Fibroblast of lung (primary cell): ENCODE measurements at regions not wholly inside any gene's neighbourhood (a gene's known extent, or its start where the extent isn't known, plus 50 kb on each side); places are given as distances from the start of the nearest gene placed in this dataset.
A peak's percentile ranks its signal among the peaks of the same experiment; 100 is the strongest.

Experiments
- DNase-seq, 2 donors: peaks; one replicate each; pipeline versions ENCODE4 v3.0.0 to v3.0.0-alpha.2; 2010; ENCODE audit warnings: low read depth in 2 of 2
- H2AFZ ChIP-seq: 2 replicates; pipeline ENCODE4 v1.5.1; 2012; ENCODE audit warnings: low read length, control low read depth, inconsistent platforms
- H3K27ac ChIP-seq: 2 replicates; pipeline ENCODE4 v1.5.1; 2011; ENCODE audit warnings: low read length, control low read depth; ENCODE audit not compliant: insufficient read depth
- H3K27me3 ChIP-seq: 2 replicates; pipeline ENCODE4 v1.5.1; 2011; ENCODE audit warnings: mild to moderate bottlenecking, low read length; ENCODE audit not compliant: control insufficient read depth, insufficient read depth
- H3K36me3 ChIP-seq: 2 replicates; pipeline ENCODE4 v1.5.1; 2011; ENCODE audit warnings: low read length; ENCODE audit not compliant: control insufficient read depth, insufficient read depth
- H3K4me1 ChIP-seq: 2 replicates; pipeline ENCODE4 v1.5.1; 2011; ENCODE audit warnings: low read length; ENCODE audit not compliant: control insufficient read depth, insufficient read depth; ENCODE audit errors: extremely low read depth
- H3K4me2 ChIP-seq: 2 replicates; pipeline ENCODE4 v1.5.1; 2011; ENCODE audit warnings: low read length, control low read depth; ENCODE audit not compliant: insufficient read depth; ENCODE audit errors: extremely low read depth
- H3K4me3 ChIP-seq, 4 experiments: fragments of 200-600 bp in 1 of 4; sonication (generic) in 1 of 4; replicated peaks in 1 of 4; 2 replicates each; pipeline ENCODE4 v1.5.1; 2011 to 2016; ENCODE audit warnings: low read length in 4 of 4, low read depth in 3 of 4, mild to moderate bottlenecking in 3 of 4, control low read depth in 2 of 4, inconsistent platforms in 1 of 4, mixed read lengths in 1 of 4; ENCODE audit not compliant: insufficient read depth in 1 of 4; ENCODE audit errors: control extremely low read depth in 1 of 4
- H3K79me2 ChIP-seq: 2 replicates; pipeline ENCODE4 v1.5.1; 2012; ENCODE audit warnings: mild to moderate bottlenecking, low read length, inconsistent platforms; ENCODE audit not compliant: control insufficient read depth, insufficient read depth
- H3K9ac ChIP-seq: 2 replicates; pipeline ENCODE4 v1.5.1; 2011; ENCODE audit warnings: mild to moderate bottlenecking, low read length, control low read depth; ENCODE audit not compliant: insufficient read depth
- H3K9me3 ChIP-seq: 2 replicates; pipeline ENCODE4 v1.5.1; 2012; ENCODE audit warnings: low read depth, low read length; ENCODE audit not compliant: control insufficient read depth, insufficient read depth
- H4K20me1 ChIP-seq: 2 replicates; pipeline ENCODE4 v1.5.1; 2011; ENCODE audit warnings: low read length; ENCODE audit not compliant: control insufficient read depth, insufficient read depth; ENCODE audit errors: extremely low read depth
- EZH2 ChIP-seq: IDR thresholded peaks from 2 replicates; pipeline ENCODE4 v1.5.1; 2012; ENCODE audit warnings: low read length, control low read depth, mild to moderate bottlenecking; ENCODE audit errors: missing control alignments
- TF ChIP-seq, protein P1 (sequence below), 2 donors: IDR thresholded peaks in 1 of 2; conservative IDR thresholded peaks in 1 of 2; 1 replicate in 1 of 2; 2 replicates in 1 of 2; pipeline ENCODE4 v1.5.1; 2011 to 2012; ENCODE audit warnings: low read length in 2 of 2, control low read depth in 1 of 2, inconsistent platforms in 1 of 2, low read depth in 1 of 2, mild to moderate bottlenecking in 1 of 2

DNA sequence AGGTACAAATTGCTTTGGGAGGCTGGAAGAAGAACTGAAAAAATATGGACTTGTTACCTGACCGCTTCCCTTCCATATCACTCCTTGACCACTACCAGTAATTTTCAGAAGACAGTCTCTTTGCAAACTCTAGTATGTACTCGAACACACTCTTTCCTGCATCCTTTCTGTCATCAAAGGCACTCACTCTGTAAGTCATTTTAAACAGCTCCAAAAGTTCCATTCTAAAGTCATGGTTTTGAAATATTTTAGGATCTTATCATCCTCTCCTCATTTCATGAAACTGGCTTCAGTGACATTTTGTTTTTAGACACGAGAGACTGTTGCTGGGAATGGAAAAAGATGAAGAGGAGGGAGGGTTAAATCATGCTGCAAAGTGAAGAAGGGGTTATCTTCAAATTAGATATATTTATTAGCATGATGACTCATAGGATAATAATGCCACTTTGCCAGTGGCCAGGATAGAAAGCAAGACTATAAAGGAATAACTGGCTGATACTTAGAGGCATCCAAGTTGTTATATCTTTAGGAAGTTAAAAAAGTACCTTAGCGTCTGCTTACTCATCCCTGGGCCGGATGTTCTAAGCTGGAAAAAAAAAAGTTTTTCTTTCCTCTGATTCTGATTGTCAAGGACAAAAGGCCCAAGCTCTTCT lies 549.3 kb downstream of the METTL15 start:
- Histone ChIP-seq H3K4me3 (no peak overlapping the region), H3K4me1 (peaks cover 3% of the 10 kb centered on the region), H3K79me2 (no peaks in the 10 kb centered on the region), H3K4me2 (no peak overlapping the region), H3K27ac (no peak overlapping the region), H3K36me3 (no peaks in the 10 kb centered on the region), H3K9ac (no peak overlapping the region), H4K20me1 (no peaks in the 10 kb centered on the region), H3K27me3 (no peaks in the 10 kb centered on the region), H3K9me3 (no peaks in the 10 kb centered on the region), H2AFZ (no peak overlapping the region)
- no peak for TF ChIP-seq EZH2
- TF ChIP-seq, protein P1, sequence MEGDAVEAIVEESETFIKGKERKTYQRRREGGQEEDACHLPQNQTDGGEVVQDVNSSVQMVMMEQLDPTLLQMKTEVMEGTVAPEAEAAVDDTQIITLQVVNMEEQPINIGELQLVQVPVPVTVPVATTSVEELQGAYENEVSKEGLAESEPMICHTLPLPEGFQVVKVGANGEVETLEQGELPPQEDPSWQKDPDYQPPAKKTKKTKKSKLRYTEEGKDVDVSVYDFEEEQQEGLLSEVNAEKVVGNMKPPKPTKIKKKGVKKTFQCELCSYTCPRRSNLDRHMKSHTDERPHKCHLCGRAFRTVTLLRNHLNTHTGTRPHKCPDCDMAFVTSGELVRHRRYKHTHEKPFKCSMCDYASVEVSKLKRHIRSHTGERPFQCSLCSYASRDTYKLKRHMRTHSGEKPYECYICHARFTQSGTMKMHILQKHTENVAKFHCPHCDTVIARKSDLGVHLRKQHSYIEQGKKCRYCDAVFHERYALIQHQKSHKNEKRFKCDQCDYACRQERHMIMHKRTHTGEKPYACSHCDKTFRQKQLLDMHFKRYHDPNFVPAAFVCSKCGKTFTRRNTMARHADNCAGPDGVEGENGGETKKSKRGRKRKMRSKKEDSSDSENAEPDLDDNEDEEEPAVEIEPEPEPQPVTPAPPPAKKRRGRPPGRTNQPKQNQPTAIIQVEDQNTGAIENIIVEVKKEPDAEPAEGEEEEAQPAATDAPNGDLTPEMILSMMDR (conservative IDR thresholded peaks at IDR 0.05 in 1 of 2, IDR thresholded peaks at IDR 0.05 in 1 of 2; ENCODE audit: low read depth in 1 of 2, low read length in 2 of 2) = no peak
- DNase-seq = peak; percentile 9 to 51

DNA sequence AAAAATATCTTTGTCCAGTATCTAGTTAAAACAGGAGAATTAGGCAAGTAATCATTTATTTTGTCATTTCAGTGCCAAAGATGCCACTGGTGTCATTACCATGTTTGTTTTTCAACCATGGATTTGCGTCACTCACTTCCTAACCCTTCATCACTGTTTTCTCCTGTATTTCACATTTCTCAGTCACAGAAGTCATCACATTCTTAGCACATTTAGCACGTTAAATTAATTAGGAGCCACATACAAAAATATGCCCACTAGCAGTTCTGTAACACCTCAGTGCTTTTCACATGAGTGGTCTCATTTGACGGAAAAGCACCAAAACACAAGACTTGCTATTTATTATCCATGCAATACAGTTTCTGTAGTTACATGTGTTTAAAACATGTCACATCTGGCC lies 546.0 kb downstream of the METTL15 start:
- Histone ChIP-seq H4K20me1 (no peaks in the 10 kb centered on the region), H3K79me2 (no peaks in the 10 kb centered on the region), H3K9me3 (no peaks in the 10 kb centered on the region), H3K27ac (no peak overlapping the region), H3K9ac (no peak overlapping the region), H3K36me3 (no peaks in the 10 kb centered on the region), H3K4me3 (no peak overlapping the region), H3K27me3 (no peaks in the 10 kb centered on the region), H3K4me1 (peaks cover 3% of the 10 kb centered on the region), H3K4me2 (no peak overlapping the region), H2AFZ (no peak overlapping the region)
- TF ChIP-seq, protein P1 (conservative IDR thresholded peaks at IDR 0.05 in 1 of 2, IDR thresholded peaks at IDR 0.05 in 1 of 2; ENCODE audit: low read depth in 1 of 2, low read length in 2 of 2) = no peak
- TF ChIP-seq EZH2 = no peak
- DNase-seq = no peak

GRCh38 chr11:28649922-28650321 lies 541.7 kb downstream of the METTL15 start:
- no peak for TF ChIP-seq EZH2
- TF ChIP-seq, protein P1 (conservative IDR thresholded peaks at IDR 0.05 in 1 of 2, IDR thresholded peaks at IDR 0.05 in 1 of 2; ENCODE audit: low read depth in 1 of 2, low read length in 2 of 2) = no peak
- H2AFZ ChIP-seq = no peak overlapping the region
- H3K9me3 ChIP-seq = no peaks in the 10 kb centered on the region
- no peaks in the 10 kb centered on the region for H4K20me1 ChIP-seq
- peak; percentile 21 to 30 for DNase-seq
- no peak overlapping the region for H3K4me3 ChIP-seq
- H3K27me3 ChIP-seq = no peaks in the 10 kb centered on the region
- no peaks in the 10 kb centered on the region for H3K4me1 ChIP-seq
- no peaks in the 10 kb centered on the region for H3K79me2 ChIP-seq
- H3K4me2 ChIP-seq = no peak overlapping the region
- no peaks in the 10 kb centered on the region for H3K36me3 ChIP-seq
- no peak overlapping the region for H3K27ac ChIP-seq
- H3K9ac ChIP-seq = no peak overlapping the region
